SU-DHL-6 (cell line): ENCODE measurements at regions not wholly inside any gene's neighbourhood (a gene's known extent, or its start where the extent isn't known, plus 50 kb on each side); places are given as distances from the start of the nearest gene placed in this dataset.
"Not testable (repeated sequence)": the region's sequence is repeated elsewhere in the genome, so short reads cannot be mapped to it uniquely, and the experiment has no call there.

ENCODE experiments used
- H2AFZ ChIP-seq: fragments of 200-600 bp; sonication (generic); 2 replicates; pipeline ENCODE4 v1.6.1; 2014; ENCODE audit warnings: low read depth, mild to moderate bottlenecking, moderate library complexity, mixed read lengths, antibody characterized with exemption, low read length; ENCODE audit not compliant: severe bottlenecking
- H3F3A ChIP-seq: fragments of 200-600 bp; shearing (Covaris generic); 2 replicates; pipeline ENCODE4 v1.6.0; 2016; ENCODE audit warnings: antibody characterized with exemption, mild to moderate bottlenecking; ENCODE audit not compliant: insufficient read depth
- H3K27ac ChIP-seq: fragments of 200-600 bp; sonication (generic); 2 replicates; pipeline ENCODE4 v1.5.1; 2016; ENCODE audit warnings: low read depth, mild to moderate bottlenecking, low read length, moderate library complexity, mixed read lengths
- H3K27me3 ChIP-seq: fragments of 200-600 bp; sonication (generic), shearing (Covaris generic); 2 replicates; pipeline ENCODE4 v1.6.0; 2014; ENCODE audit warnings: mild to moderate bottlenecking, low read length
- H3K36me3 ChIP-seq: fragments of 200-600 bp; sonication (generic); 2 replicates; pipeline ENCODE4 v1.6.1; 2014; ENCODE audit warnings: mild to moderate bottlenecking, low read length, mixed read lengths
- H3K4me2 ChIP-seq: fragments of 300-600, 200-600 bp; shearing (Covaris generic), sonication (generic); 2 replicates; pipeline ENCODE4 v1.6.0; 2014; ENCODE audit warnings: low read length, low read depth, mild to moderate bottlenecking; ENCODE audit not compliant: poor library complexity, severe bottlenecking
- H3K4me3 ChIP-seq: fragments of 200-600 bp; sonication (generic); 2 replicates; pipeline ENCODE4 v1.5.1; 2014; ENCODE audit warnings: antibody characterized with exemption, low read length, mild to moderate bottlenecking, mixed read lengths; ENCODE audit not compliant: insufficient read depth, poor library complexity, severe bottlenecking
- H3K79me2 ChIP-seq: fragments of 200-600 bp; sonication (generic); 2 replicates; pipeline ENCODE4 v1.6.1; 2014; ENCODE audit warnings: mild to moderate bottlenecking, low read length, moderate library complexity; ENCODE audit not compliant: insufficient read depth
- H3K9ac ChIP-seq: fragments of 200-600 bp; sonication (generic); 2 replicates; pipeline ENCODE4 v1.7.0; 2014; ENCODE audit warnings: mild to moderate bottlenecking, low read length
- H3K9me2 ChIP-seq: fragments of 200-600 bp; sonication (generic); replicated peaks from 2 replicates; pipeline ENCODE4 v1.6.1; 2014; ENCODE audit warnings: low read length; ENCODE audit not compliant: insufficient read depth
- H3K9me3 ChIP-seq: fragments of 200-600 bp; sonication (generic); 2 replicates; pipeline ENCODE4 v1.6.1; 2014; ENCODE audit warnings: low read length, mixed read lengths; ENCODE audit not compliant: insufficient read depth
- H4K20me1 ChIP-seq: fragments of 200-600 bp; sonication (generic); 2 replicates; pipeline ENCODE4 v1.6.1; 2014; ENCODE audit warnings: low read depth, mild to moderate bottlenecking, antibody characterized with exemption, low read length, moderate library complexity, mixed read lengths
- EZH2phosphoT487 ChIP-seq: fragments of 200-600 bp; sonication (generic), shearing (Covaris generic); conservative IDR thresholded peaks from 2 replicates; pipeline ENCODE4 v1.6.1; 2018; ENCODE audit warnings: mild to moderate bottlenecking, antibody characterized with exemption, low read length, moderate library complexity, mixed read lengths
- TF ChIP-seq, protein P1 (sequence below): fragments of 200-600 bp; sonication (generic); IDR thresholded peaks from one replicate; pipeline ENCODE4 v1.5.1; 2017; ENCODE audit warnings: antibody characterized with exemption, mild to moderate bottlenecking, low read length, moderate library complexity; ENCODE audit not compliant: insufficient read depth, poor library complexity, severe bottlenecking

DNA sequence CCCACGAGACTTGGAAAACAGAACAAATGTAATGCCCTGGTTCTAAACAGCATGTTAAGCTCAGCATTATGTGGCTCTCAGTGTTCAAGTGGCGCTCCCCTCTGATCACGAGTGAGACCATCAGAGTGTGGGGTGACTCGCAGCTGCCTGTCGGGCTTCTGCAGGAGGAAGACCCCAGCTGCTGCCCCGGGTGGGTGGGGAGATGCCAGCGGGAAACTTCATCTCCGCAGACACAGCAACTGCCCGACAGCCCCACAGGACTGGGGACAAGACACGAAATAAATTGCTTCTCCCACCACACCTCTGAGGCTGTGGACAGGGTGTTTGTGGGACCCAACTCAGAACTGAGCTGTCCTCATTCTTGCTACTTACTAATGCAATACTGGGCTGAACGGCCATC, 126.3 kb upstream of the KIF5B start:
- no peak overlapping the region for H3K4me2 ChIP-seq

DNA sequence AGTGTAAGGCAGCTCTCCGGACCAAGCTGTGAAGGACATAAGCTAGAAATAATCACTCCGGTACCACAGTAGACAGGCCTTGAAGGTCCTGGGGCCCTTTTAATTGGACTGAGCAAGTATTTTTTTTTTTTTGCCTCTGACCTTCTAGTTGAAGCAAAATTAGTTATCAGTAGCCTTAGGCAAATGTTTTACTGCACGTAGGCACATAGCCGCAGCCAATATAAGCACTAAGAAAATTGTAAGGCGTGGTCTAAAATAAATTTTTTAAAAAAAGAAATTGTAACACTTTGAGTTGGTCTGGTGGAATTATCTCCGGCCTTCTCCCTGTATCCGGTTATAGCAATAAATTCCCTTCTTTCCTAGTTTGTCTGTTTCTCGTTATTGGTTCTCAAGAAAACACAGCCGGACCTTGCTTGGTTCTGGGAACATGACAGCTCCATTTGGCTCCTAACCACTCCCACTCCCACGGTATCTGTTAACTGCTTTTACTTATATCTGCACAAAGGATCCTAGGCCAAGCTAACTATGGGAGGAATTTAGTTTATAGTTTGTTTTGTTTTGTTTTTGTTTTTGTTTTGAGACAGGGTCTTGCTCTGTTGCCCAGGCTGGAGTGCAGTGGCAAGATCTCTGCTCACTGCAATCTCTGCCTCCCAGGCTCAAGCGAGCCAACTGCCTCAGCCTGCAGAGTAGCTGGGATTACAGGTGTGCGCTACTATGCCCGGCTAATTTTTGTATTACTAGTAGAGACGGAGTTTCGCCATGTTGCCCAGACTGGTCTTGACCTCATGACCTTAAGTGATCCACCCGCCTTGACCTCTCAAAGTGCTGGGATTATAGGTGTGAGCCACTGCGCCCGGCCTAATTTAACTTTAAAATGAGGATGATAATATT, 124.4 kb upstream of the KIF5B start:
- no peak for TF ChIP-seq EZH2phosphoT487
- TF ChIP-seq, protein P1, sequence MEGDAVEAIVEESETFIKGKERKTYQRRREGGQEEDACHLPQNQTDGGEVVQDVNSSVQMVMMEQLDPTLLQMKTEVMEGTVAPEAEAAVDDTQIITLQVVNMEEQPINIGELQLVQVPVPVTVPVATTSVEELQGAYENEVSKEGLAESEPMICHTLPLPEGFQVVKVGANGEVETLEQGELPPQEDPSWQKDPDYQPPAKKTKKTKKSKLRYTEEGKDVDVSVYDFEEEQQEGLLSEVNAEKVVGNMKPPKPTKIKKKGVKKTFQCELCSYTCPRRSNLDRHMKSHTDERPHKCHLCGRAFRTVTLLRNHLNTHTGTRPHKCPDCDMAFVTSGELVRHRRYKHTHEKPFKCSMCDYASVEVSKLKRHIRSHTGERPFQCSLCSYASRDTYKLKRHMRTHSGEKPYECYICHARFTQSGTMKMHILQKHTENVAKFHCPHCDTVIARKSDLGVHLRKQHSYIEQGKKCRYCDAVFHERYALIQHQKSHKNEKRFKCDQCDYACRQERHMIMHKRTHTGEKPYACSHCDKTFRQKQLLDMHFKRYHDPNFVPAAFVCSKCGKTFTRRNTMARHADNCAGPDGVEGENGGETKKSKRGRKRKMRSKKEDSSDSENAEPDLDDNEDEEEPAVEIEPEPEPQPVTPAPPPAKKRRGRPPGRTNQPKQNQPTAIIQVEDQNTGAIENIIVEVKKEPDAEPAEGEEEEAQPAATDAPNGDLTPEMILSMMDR = no peak
- no peaks in the 10 kb centered on the region for H3K36me3 ChIP-seq
- H3K9me3 ChIP-seq = no peaks in the 10 kb centered on the region
- H3K27ac ChIP-seq = no peak overlapping the region
- no peaks in the 10 kb centered on the region for H3F3A ChIP-seq
- no peak overlapping the region for H3K4me2 ChIP-seq
- no peaks in the 10 kb centered on the region for H4K20me1 ChIP-seq
- H3K9me2 ChIP-seq = no peaks in the 10 kb centered on the region
- no peaks in the 10 kb centered on the region for H3K79me2 ChIP-seq
- no peaks in the 10 kb centered on the region for H3K27me3 ChIP-seq
- H2AFZ ChIP-seq = no peak overlapping the region
- no peak overlapping the region for H3K4me3 ChIP-seq
- no peak overlapping the region for H3K9ac ChIP-seq

More for the DNA sequence above, 126.3 kb upstream of the KIF5B start:
- Histone ChIP-seq H3K9ac (no peak overlapping the region), H2AFZ (no peak overlapping the region), H4K20me1 (no peaks in the 10 kb centered on the region), H3K36me3 (no peaks in the 10 kb centered on the region), H3K27ac (no peak overlapping the region), H3K9me2 (no peaks in the 10 kb centered on the region), H3F3A (no peaks in the 10 kb centered on the region), H3K4me3 (no peak overlapping the region), H3K9me3 (no peaks in the 10 kb centered on the region), H3K79me2 (no peaks in the 10 kb centered on the region), H3K27me3 (no peaks in the 10 kb centered on the region)
- TF ChIP-seq EZH2phosphoT487 = no peak
- TF ChIP-seq, protein P1 = no peak

DNA sequence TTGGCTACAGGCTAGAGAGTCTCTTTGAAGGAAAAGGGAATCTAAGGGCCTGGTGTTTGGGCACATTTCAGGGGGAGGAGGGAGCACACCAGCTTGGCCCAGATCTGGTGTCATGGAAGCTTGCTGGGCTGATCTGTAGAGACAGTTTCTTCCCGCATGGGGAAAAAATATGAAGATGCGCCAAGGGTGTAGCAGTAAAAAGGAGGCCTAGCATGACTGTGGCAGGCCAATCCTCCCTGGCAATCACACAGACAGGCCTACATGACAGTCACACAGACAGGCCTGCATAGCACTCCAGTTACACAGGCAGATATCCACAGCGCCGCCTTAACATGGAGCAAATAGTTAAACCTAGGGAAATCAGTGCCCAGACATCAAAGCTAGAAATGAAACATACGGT, 123.6 kb upstream of the KIF5B start:
- Histone ChIP-seq H3K36me3 (no peaks in the 10 kb centered on the region), H4K20me1 (no peaks in the 10 kb centered on the region), H3K9me2 (no peaks in the 10 kb centered on the region), H3K9ac (no peak overlapping the region), H3K79me2 (no peaks in the 10 kb centered on the region), H3K27me3 (no peaks in the 10 kb centered on the region), H3K4me2 (no peak overlapping the region), H3K4me3 (no peak overlapping the region), H2AFZ (no peak overlapping the region), H3K27ac (no peak overlapping the region), H3F3A (no peaks in the 10 kb centered on the region), H3K9me3 (no peaks in the 10 kb centered on the region)
- TF ChIP-seq, protein P1 = no peak

- H3K79me2 ChIP-seq, H3F3A ChIP-seq, H2AFZ ChIP-seq, H3K4me2 ChIP-seq, H3K36me3 ChIP-seq, H3K9me2 ChIP-seq, H4K20me1 ChIP-seq, H3K27me3 ChIP-seq, H3K4me3 ChIP-seq, H3K9me3 ChIP-seq, H3K27ac ChIP-seq, H3K9ac ChIP-seq: not testable (repeated sequence)
Measured at GRCh38 chr10:32177594-32177993, 121.4 kb upstream of the KIF5B start.
